ENCODE measurements at regions not wholly inside any gene's neighbourhood (a gene's known extent, or its start where the extent isn't known, plus 50 kb on each side); places are given as distances from the start of the nearest gene placed in this dataset.

DNA sequence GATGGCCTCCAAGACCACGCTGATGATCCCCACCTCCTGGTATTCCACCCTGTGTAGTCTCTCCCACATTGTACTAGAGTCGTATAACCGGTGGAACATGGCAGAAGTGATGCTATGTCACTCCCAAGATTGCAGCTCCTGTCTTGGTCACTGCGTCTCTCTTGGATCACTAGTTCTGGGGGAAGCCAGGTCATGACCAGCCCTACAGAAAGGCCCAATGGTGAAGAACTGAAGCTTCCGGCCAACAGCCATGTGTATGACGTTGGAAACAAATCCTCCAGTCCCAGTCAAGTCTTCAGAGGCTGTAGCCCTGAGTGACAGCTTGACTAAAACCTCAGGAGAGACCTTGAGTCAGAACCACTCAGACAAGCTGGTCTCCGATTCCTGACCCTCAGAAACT is 61.9 kb upstream of the FNDC3B start:
- Histone ChIP-seq H3K4me3 (ENCODE audit: low read depth in 1 of 2, low read length in 2 of 2) (no peak overlapping the region), H3K9me3 (ENCODE audit: insufficient read depth, low read length, severe bottlenecking) (no peaks in the 10 kb centered on the region), H3K27ac (ENCODE audit: low read length) (no peak overlapping the region), H3K4me2 (ENCODE audit: insufficient read depth, low read length) (no peak overlapping the region), H3K27me3 (ENCODE audit: insufficient read depth, low read length, poor library complexity) (peaks cover 5% of the 10 kb centered on the region), H3K9ac (ENCODE audit: low read depth, low read length) (no peak overlapping the region), H4K20me1 (ENCODE audit: insufficient read depth, low read length) (no peaks in the 10 kb centered on the region), H2AFZ (ENCODE audit: low read depth, low read length) (no peak overlapping the region), H3K36me3 (ENCODE audit: insufficient read depth, low read length) (no peaks in the 10 kb centered on the region), H3K79me2 (ENCODE audit: insufficient read depth, low read length) (no peaks in the 10 kb centered on the region), H3K4me1 (ENCODE audit: insufficient read depth, low read length) (no peaks in the 10 kb centered on the region)
- DNase-seq = no peak
- no peak for ATAC-seq (ENCODE audit: insufficient read depth, low read depth)
- TF ChIP-seq EZH2 (IDR thresholded peaks at IDR 0.05; ENCODE audit: borderline replicate concordance, low read depth, low read length, severe bottlenecking) (no peak), CTCF (IDR thresholded peaks at IDR 0.05; ENCODE audit: borderline replicate concordance, extremely low read depth, low read length, poor library complexity, severe bottlenecking) (no peak)

DNA sequence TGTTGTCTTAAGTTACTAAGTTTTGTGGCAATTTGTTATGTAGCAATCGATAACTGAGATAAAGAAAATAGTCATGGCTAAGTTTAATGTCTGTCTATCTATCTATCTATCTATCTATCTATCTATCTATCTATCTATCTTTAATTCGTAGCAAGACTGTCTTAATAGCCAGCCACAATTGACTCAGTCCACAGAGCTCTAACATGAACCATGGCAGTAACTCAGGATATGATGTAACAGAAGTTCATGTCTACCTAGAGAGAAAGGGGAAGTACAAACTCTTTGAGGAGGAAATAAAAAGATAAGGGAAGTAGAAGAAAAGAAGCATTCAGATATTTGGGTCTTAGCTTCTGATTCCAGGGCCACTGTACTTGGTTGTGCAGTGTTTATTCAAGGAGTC is 61.5 kb upstream of the FNDC3B start:
- Histone ChIP-seq H3K4me2 (ENCODE audit: insufficient read depth, low read length) (no peak overlapping the region), H3K4me1 (ENCODE audit: insufficient read depth, low read length) (no peaks in the 10 kb centered on the region), H3K9ac (ENCODE audit: low read depth, low read length) (no peak overlapping the region), H3K27me3 (ENCODE audit: insufficient read depth, low read length, poor library complexity) (peaks cover 5% of the 10 kb centered on the region), H3K36me3 (ENCODE audit: insufficient read depth, low read length) (no peaks in the 10 kb centered on the region), H3K9me3 (ENCODE audit: insufficient read depth, low read length, severe bottlenecking) (no peaks in the 10 kb centered on the region), H3K27ac (ENCODE audit: low read length) (no peak overlapping the region), H4K20me1 (ENCODE audit: insufficient read depth, low read length) (no peaks in the 10 kb centered on the region), H2AFZ (ENCODE audit: low read depth, low read length) (no peak overlapping the region), H3K79me2 (ENCODE audit: insufficient read depth, low read length) (no peaks in the 10 kb centered on the region), H3K4me3 (ENCODE audit: low read depth in 1 of 2, low read length in 2 of 2) (no peak overlapping the region)
- TF ChIP-seq EZH2 (IDR thresholded peaks at IDR 0.05; ENCODE audit: borderline replicate concordance, low read depth, low read length, severe bottlenecking) (no peak), CTCF (IDR thresholded peaks at IDR 0.05; ENCODE audit: borderline replicate concordance, extremely low read depth, low read length, poor library complexity, severe bottlenecking) (no peak)
- ATAC-seq (ENCODE audit: insufficient read depth, low read depth) (no peak), DNase-seq (no peak)

DNA sequence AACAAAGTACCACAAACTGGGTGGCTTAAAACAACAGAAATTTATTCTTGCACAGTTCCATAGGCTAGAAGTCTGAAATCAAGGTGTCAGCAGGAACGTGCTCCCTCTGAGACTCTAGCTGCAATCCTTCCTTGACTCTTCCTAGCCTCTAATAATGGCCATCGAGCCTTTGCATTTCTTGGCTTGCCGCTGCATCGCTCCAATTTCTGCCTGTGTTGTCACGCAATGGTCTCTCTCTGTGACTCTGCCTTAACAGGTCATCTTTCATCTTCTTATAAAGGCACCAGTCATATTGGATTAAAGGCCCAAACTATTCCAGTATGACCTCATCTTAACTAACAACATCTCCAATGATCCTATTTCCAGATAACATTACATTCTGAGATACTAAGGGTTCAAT is 61.0 kb upstream of the FNDC3B start:
- Histone ChIP-seq H3K27ac (ENCODE audit: low read length) (no peak overlapping the region), H3K27me3 (ENCODE audit: insufficient read depth, low read length, poor library complexity) (peaks cover 5% of the 10 kb centered on the region), H3K79me2 (ENCODE audit: insufficient read depth, low read length) (no peaks in the 10 kb centered on the region), H3K4me2 (ENCODE audit: insufficient read depth, low read length) (no peak overlapping the region), H3K4me1 (ENCODE audit: insufficient read depth, low read length) (no peaks in the 10 kb centered on the region), H4K20me1 (ENCODE audit: insufficient read depth, low read length) (no peaks in the 10 kb centered on the region), H3K4me3 (ENCODE audit: low read depth in 1 of 2, low read length in 2 of 2) (no peak overlapping the region), H3K36me3 (ENCODE audit: insufficient read depth, low read length) (no peaks in the 10 kb centered on the region), H3K9me3 (ENCODE audit: insufficient read depth, low read length, severe bottlenecking) (no peaks in the 10 kb centered on the region), H3K9ac (ENCODE audit: low read depth, low read length) (no peak overlapping the region), H2AFZ (ENCODE audit: low read depth, low read length) (no peak overlapping the region)
- no peak for ATAC-seq (ENCODE audit: insufficient read depth, low read depth)
- DNase-seq = no peak
- TF ChIP-seq CTCF (IDR thresholded peaks at IDR 0.05; ENCODE audit: borderline replicate concordance, extremely low read depth, low read length, poor library complexity, severe bottlenecking) (no peak), EZH2 (IDR thresholded peaks at IDR 0.05; ENCODE audit: borderline replicate concordance, low read depth, low read length, severe bottlenecking) (no peak)

DNA sequence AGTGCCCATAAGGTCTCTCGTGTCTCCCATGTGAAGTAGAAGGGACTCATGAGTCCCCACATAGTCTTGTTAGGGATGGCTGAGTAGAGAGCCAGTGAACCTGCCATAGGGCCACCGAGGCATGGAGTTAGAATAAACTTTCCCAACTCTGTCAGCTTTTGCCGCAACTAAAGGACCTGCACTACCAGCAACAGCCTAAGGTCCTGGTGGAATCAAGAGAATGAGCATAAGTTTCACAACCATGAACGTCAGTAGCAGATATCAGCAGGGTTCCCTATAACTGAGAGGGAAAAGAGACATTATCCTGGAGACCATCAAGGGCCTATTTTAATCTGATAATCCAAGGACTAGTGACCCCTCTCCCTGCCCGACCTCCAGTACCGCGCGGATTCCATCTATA is 60.3 kb upstream of the FNDC3B start:
- Histone ChIP-seq H3K4me3 (ENCODE audit: low read depth in 1 of 2, low read length in 2 of 2) (no peak overlapping the region), H3K9me3 (ENCODE audit: insufficient read depth, low read length, severe bottlenecking) (no peaks in the 10 kb centered on the region), H2AFZ (ENCODE audit: low read depth, low read length) (no peak overlapping the region), H3K27ac (ENCODE audit: low read length) (no peak overlapping the region), H3K27me3 (ENCODE audit: insufficient read depth, low read length, poor library complexity) (peaks cover 5% of the 10 kb centered on the region), H3K79me2 (ENCODE audit: insufficient read depth, low read length) (no peaks in the 10 kb centered on the region), H3K4me2 (ENCODE audit: insufficient read depth, low read length) (no peak overlapping the region), H3K4me1 (ENCODE audit: insufficient read depth, low read length) (no peaks in the 10 kb centered on the region), H3K36me3 (ENCODE audit: insufficient read depth, low read length) (no peaks in the 10 kb centered on the region), H3K9ac (ENCODE audit: low read depth, low read length) (no peak overlapping the region), H4K20me1 (ENCODE audit: insufficient read depth, low read length) (no peaks in the 10 kb centered on the region)
- ATAC-seq (ENCODE audit: insufficient read depth, low read depth) (no peak), DNase-seq (no peak)
- TF ChIP-seq EZH2 (IDR thresholded peaks at IDR 0.05; ENCODE audit: borderline replicate concordance, low read depth, low read length, severe bottlenecking) (no peak), CTCF (IDR thresholded peaks at IDR 0.05; ENCODE audit: borderline replicate concordance, extremely low read depth, low read length, poor library complexity, severe bottlenecking) (no peak)

Data from DND-41 (cell line).